Dedifferentiated amniotic fluid mesenchymal stem cell (primary cell): ENCODE measurements at regions not wholly inside any gene's neighbourhood (a gene's known extent, or its start where the extent isn't known, plus 50 kb on each side); places are given as distances from the start of the nearest gene placed in this dataset.
"Not testable (repeated sequence)": the region's sequence is repeated elsewhere in the genome, so short reads cannot be mapped to it uniquely, and the experiment has no call there.

ENCODE experiments used
- DNase-seq: peaks from one replicate; pipeline ENCODE4 v3.0.0-alpha.2; 2016; ENCODE audit errors: extremely low spot score

DNA sequence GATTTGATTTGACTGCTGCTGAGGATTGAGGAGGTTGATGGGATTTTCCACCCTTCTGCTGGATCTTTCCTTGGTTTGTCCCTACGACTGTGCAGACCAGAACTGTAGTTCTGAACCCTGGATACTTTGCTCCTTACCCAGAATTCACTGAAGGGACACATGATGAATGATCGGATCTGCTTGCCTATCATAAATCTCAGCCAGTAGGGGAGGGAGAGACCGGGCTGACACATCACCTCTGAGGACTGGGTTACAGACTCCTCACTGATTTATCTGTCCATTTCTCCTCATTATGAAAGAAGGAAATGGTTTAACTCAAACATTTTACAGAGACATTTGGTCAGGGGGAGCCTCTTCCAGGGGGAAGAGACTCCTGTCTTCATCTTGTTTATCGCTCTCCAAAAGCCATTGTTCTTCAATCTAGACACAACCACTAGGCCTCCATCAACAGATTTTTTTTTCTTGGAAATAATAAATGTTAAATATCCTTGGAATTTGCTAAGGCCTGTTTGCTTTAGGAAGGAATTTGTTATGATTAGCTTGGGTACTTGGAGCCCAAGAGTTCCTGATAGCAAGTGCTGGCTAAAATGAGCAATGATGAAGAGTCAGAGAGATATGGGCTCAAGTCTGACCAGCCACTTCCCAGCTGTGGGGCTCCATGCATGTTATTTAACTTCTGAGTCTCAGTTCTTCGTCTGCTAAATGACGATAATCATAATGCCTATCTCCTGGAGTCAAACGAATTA is 925.5 kb downstream of the SLC4A3 start:
- no peak for DNase-seq

DNA sequence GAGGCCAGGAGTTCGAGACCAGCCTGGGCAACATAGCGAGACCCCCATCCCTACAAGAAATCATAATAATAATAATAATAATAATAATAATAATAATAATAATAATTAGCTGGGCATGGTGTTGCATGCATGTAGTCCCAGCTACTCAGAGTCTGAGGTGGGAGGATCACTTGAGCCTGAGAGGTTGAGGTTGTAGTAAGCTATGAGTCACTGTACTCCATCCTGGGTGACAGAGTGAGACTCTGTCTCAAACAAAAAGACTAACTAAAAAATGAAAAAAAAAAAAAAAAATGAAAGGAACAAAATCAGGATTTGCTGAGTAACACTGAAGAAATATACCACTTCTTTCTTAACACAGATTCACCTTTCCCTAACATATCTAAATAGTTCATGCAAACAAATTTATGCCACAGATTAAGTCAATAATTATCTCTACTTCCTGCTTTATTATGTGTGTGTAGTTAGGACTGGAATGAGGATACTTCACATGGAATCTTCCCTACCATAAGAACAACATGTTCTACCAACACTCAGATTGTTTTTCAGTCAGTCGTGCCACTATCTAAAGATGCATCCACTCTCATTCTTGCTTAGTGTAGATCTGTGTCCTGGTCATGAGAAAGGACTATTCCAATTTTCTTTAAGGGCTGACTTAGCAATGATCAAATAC is 928.7 kb downstream of the SLC4A3 start:
- DNase-seq: no peak

DNA sequence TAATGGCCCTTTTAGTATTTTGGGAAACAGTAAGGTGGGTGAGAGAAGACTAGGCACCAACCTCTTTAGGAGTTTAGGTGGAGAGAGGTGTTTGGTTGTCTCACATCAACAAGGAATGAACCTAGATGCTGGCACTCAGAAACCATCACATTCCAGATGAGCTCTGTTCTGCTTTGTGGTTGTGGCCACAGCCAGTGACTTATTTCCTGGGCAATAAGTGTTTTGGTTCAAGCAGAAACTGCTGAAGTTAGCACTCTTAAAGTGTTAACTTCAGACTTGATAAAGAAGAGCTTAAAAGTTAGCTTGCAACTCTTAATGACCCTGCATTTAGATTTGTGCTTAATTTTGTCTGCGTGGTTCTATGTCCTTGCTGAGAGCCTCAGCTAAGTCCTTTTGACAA is 929.2 kb downstream of the SLC4A3 start:
- no peak for DNase-seq

DNA sequence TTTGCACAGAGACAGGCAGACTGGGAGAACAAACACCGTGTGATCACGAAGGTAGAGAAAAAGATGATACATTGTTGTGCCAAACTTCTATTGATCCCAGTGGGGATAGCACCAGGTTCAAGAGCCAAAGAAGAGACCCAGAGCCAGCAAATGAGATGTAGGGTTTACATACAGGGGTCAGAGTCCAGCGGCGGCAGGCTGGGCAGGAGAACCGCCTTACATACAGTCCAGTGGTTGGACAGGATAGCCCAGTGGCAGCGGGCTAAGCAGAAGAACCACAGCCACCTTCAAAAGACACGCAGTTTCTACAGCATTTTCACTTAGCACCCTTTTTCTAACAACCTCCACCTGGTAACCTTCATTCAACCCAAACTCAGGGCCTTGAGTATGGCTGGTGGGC is 932.8 kb downstream of the SLC4A3 start:
- no peak for DNase-seq

DNA sequence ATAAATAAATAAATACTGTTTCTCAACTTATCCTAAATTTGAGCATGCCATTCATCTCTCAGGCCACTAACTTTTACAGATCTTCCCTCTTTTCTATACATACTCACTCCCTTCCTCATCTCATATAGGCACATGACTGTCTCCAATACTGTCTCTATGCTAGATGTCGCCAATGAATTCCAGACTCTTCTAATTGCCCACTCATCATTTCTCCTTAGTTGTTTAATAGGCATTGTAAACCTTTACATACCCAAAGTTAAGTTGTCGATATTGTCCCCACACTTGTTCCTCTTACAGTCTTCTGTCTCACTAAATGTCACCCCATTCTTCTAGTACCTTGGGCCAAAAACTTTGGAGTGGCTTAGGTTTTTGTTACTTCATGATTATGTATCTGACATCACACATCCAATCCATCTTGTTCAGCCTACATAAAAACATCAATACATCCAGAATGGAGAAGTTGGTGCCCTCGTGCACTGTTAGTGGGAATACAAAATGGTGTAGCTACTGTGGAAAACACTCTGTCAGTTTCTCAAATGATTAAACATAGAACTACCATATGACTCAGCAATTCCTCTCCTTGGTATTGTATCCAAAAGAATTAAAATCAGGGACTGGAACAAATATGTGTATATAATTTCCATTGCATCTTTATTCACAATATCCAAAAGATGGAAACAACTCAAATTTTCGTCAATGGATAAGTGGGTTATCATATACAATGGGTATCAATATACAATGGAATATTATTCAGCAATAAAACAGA is 935.1 kb downstream of the SLC4A3 start:
- DNase-seq: no peak

DNA sequence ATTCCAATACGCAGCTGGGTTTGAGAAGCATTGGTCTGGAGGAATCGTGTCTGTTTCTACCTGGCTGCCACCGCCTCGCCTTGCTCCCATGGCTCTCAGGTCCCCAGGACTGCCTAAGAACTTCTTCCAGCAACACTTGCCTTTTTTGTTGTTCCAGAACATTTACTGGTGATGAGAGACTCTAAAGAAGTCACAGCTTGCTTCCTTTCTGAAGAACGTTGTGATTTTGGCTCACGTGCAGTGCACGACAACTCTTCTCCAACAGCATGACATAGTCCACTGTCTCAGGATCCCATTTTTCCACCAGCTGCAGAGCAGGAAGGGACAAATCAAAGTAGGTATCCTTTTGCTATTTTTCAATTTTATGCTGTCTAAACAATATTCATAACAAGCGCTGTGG is 940.9 kb downstream of the SLC4A3 start:
- no peak for DNase-seq

DNA sequence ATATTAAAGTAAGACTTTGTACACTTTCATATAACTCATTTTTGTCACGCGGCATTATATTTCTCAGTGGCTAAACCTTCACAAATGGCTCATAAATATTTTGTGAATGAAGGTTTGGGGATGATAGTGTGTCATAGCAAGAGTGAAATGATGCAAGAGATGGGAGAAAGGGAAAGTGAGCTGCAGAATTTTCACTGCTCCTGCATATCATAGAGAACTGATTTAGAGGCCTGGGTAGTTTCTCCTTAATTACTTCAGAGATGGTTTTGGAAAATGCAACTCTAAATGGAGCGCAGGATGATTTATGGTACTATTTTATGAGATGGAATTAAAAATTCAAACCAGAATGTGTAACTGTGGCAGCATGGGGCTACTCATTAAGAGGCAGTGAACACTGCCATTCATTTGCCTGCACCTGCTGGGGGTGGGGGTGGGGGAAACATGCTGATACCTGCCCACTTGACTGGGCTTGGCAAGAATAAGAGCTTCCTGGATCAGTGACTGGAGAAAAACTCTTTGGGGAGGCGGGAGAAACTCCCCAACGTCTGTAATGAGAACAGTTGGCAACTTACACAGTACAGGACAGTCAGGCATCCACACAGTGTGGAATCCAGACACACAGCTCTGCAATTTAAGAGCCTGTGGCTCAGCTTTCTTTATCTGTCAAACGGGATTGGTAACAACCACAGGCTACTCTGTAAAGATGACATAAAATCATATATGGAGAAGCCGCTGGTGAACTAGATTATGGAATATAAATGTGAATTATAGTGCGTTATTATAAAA is 941.9 kb downstream of the SLC4A3 start:
- no peak for DNase-seq

DNA sequence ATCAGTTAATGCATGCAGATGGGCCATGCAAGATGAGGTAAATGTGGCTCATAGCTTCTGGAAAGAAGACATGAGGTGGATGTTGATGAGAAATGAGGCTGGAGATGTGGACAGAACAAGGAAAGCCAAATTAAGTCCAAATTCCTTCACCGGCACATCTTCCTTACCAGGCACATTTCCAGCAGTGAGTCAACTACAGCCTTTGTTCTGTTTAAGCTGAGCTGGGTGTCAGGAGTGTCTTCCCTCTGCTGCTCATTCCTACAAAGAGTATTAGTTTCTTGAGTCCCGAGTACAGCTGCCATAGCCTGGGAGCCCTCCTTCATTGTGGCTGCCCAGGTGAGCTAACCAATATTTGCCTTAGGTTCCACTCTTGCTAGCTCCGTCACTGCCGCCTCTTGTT is 945.0 kb downstream of the SLC4A3 start:
- no peak for DNase-seq

DNA sequence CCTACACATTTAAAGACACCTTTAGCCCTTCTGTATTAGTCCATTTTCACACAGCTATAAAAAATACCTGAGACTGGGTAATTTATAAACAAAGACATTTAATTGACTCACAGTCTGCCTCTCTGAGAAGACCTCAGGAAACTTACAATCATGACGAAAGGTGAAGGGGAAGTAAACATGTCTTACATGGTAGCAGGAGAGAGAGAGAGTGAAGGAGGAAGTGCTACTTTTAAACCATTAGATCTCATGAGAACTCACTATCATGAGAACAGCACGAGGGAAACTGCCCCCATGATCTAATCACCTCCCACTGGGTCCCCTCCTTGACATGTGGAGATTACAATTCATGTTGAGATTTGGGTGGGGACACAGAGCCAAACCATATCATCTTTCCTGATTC is 946.6 kb downstream of the SLC4A3 start:
- no peak for DNase-seq

DNA sequence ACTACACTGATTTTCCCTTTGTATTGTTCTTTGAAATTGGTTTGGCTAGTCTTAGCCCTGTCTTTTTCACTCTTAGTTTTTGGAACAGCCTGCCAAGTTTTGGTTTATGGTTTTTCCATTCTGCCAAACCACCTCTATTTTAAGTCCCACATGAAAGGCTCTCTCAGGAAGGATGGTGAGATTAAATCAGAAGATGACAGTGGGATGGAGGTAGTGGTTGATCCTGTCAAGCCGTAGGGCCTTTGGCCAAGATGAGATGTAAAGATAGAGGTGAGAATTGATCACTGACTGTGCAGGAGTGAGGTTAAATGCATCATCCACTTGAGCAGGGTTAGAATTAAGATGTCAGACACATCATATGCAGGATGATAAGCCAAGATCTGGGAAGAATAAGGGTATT is 948.5 kb downstream of the SLC4A3 start:
- DNase-seq: no peak

DNA sequence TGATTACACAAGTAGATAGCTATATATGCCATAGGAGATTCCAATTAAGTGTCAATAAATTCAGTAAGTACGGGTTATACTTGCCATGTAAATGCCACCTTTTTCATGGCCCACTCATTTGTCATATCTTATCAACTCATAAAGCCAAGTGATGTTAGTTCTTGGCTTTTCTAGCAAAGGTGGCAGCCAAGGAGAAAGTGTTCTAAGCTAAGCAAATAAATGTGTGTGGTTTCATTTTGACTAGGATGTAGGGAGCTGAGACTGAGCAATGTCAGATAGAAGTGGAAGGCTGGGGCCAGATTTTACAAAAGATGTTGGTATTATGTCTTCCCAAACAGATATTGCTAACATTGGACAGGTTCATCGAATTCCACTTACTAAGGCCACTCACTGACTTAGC is 952.0 kb downstream of the SLC4A3 start:
- no peak for DNase-seq

DNA sequence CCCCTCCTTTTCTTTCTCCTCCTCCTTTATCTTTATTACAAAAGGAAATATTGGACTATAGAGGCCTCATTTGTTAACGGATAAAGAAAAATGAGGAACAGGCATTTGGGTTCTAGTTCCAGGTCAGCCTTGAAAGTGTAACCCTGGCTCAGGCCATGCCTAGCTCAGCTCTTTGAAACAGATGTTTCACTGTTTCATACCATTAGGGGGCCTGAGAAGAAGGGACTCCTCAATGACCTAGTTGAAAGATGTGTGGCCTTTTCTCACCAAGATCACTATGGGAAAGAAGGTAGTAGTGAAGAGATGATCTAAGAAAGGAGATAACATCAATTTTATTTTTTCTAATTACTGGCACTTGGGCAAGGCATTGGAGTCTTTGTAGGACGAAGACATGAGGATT is 952.7 kb downstream of the SLC4A3 start:
- no peak for DNase-seq

DNA sequence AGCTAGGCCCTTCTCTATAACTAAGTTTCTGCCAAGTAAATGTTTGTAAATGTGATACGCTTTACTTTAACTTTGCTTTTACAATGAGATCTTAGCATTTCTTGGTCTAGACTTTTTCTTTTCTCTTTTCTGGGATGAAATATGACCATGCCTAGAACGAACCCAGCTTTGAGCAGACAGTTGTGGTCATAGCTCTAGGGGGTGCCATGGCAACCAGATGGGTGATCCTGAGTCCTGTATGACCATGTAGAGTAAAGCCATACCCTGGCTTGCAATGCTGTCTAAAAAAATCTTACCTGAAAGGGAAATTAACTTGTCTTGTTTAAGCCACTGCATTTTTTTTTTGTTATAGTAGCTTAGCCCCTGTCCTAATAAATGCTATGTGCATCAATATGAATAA is 956.3 kb downstream of the SLC4A3 start:
- no peak for DNase-seq

DNA sequence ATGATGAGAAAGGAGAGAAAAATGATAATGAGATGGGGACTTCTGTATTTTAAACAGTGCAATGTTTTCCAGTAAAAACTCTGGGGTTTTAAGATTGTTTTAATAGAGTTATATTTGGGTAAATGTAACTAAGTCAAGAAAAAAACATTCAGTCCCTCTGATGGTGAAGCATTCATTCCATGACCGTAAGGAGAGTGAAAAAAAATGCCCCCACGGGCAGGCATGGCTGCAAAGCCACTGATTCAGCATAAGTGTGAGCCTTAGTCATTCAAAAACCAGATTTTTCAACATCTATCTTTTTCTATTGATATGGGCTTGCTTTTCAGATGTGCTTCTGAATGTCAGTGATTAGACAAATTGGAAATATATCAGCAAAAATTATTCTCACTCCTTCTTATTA is 957.8 kb downstream of the SLC4A3 start:
- no peak for DNase-seq

DNA sequence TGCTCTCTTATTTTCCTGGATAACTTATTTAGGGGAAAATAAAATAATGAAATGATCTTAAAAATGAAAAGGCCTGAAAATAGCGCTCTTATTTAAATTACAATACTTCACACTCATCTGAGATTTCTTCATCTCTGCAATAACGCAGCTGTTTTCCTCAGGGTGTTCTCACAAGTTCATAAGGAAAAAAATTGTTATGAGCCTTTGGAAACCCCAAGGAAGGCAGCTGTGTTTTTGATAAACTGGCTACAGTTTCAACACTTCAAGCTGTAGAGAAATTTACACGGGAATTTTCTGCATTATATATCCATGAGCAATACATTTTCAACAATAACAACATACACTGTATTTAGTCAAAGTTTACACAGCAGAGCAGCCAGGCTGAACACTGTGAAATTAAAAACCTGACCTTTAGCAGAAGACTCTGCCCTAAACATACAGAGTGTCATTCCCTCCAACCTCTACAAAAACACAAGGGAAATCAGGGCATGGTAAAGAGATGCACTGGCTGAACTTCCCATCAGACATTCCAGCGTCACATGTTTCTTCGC is 959.6 kb downstream of the SLC4A3 start:
- DNase-seq: no peak

DNA sequence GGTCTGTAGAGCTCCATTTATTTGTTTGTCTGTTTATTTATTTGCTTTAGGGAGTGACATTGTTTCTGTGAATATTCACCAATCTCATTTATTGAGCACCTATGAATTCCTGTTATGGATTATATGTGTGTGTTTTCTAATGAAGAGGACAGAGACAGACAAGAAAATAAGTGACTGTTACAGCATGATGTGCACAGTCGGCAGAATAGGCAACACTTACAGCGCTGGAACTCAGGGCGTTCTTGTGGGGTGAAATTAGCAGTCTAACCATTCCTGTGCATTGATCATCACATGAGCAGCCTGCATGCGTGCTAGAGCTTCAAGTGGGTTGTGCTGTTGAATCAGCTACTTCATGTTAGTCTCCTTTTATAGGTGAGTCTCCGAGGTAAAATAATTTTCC is 960.7 kb downstream of the SLC4A3 start:
- DNase-seq: no peak

DNA sequence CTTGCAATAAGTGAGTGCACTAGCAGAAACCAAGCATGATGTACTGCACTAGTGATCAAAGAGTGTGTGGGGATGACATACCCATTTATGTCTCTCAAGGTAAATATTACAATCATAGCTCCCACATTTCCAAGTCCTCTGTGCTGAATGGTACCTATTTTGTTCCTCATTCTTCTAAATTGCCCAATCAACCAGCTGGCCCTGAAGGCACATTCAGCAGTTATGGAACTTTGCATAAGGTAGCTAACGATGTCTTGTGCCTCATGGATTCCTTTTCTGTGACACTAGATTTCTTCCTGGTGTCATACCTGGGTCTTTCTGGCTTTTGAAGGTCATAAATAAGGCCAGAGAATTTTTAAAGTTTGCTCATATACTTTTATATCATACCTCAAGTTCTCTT is 963.0 kb downstream of the SLC4A3 start:
- no peak for DNase-seq

DNA sequence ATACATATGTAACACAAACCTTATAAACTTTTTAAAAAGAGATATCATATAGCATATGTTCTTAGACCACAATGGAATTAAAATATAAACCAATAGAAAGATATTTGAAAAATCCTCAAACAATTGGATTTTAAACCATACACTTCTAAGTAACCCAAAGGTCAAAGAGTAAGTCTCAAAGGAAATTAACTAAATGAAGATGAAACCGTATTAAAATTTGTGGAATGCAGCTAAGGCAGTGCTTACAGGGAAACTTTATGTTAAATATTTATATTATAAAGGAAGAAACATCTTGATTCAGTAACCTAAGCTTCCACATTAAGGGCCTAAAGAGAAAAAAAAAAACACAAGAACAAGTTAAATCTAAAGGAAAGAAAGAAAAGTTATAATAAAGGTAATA is 966.1 kb downstream of the SLC4A3 start:
- DNase-seq: no peak

DNA sequence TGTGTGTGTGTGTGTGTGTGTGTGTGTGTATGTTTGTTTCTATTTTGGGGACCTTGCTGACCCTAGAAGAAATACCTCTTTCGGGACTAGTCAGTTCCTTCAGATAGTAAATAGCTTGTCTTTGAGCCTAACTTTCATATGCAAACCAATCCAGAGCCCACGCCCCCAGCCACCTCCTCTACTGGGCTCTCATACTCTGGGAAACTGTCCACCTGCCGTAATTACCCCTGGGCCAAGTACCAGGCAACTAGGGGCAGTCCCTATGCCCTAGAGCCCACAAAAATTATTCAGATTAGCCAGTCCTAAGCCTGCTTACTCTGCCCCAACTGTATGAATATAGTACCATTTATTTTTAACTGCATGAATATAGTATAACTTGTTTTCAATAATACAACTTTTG is 970.4 kb downstream of the EPHA4 start:
- DNase-seq: no peak

DNA sequence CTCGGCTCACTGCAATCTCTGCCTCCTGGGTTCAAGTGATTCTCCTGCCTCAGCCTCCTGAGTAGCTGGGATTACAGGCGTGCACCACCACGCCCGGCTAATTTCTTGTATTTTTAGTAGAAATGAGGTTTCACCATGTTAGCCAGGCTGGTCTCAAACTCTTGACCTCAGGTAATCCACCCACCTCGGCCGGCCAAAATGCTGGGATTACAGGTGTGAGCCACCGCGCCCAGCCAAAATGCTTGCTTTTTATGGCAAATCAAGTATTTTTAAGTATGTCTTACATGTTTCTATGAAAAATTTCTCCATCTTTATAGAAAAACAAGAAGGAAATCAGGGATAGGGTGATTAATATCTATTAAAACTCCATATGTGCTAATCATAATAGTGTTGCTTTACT is 959.1 kb downstream of the EPHA4 start:
- DNase-seq: not testable (repeated sequence)

DNA sequence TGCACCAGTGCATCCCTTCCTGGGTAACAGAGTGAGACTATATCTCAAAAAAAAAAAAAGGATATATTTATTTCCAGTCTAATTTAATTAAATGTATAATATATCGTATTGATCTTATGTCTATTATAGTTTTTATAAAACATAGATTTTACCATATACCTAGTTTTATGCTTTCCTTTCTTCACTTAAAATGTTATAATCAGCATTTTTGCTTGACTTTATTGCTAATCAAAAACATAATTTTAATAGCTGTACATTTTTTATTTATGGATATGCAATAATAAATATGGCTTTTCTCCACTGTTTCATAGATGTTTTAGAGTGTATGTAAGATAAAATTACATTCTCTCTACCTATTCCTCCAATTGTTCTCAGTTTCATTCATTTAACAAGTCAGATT is 958.0 kb downstream of the EPHA4 start:
- DNase-seq: no peak
